Hematopoietic multipotent progenitor cell treated with erythropoietin and hydrocortisone succinate and interleukin-3 and kit ligand, for 4 days (in vitro differentiated cells): ENCODE measurements at regions not wholly inside any gene's neighbourhood (a gene's known extent, or its start where the extent isn't known, plus 50 kb on each side); places are given as distances from the start of the nearest gene placed in this dataset.

Experiments used
- DNase-seq: peaks from one replicate; pipeline ENCODE4 v3.0.0-alpha.2; 2015

GRCh38 chr1:90486996-90487395 is 230.1 kb downstream of the BARHL2 start:
- DNase-seq, result no peak

GRCh38 chr1:90486134-90486824 is 230.8 kb downstream of the BARHL2 start:
- DNase-seq, result no peak

GRCh38 chr1:90480271-90480835 is 236.7 kb downstream of the BARHL2 start:
- DNase-seq, result no peak

GRCh38 chr1:90476994-90477393 is 240.1 kb downstream of the BARHL2 start:
- no peak for DNase-seq

- no peak for DNase-seq
Measured at GRCh38 chr1:90476411-90476810, 240.7 kb downstream of the BARHL2 start.

- peak; percentile 2 for DNase-seq
Measured at GRCh38 chr1:90475631-90476030, 241.5 kb downstream of the BARHL2 start.

GRCh38 chr1:90474731-90475130 is 242.4 kb downstream of the BARHL2 start:
- DNase-seq, result no peak

GRCh38 chr1:90474158-90474557 is 242.9 kb downstream of the BARHL2 start:
- DNase-seq, result no peak

GRCh38 chr1:90472775-90473174 is 244.3 kb downstream of the BARHL2 start:
- no peak for DNase-seq

GRCh38 chr1:90459570-90459969 is 257.5 kb downstream of the BARHL2 start:
- DNase-seq, result no peak

- no peak for DNase-seq
Measured at GRCh38 chr1:90457985-90458384, 259.1 kb downstream of the BARHL2 start.

GRCh38 chr1:90452491-90452890 is 264.6 kb downstream of the BARHL2 start:
- DNase-seq, result no peak

GRCh38 chr1:90443354-90443753 is 273.7 kb downstream of the BARHL2 start:
- no peak for DNase-seq

GRCh38 chr1:90435351-90435750 is 281.8 kb downstream of the BARHL2 start:
- no peak for DNase-seq

GRCh38 chr1:90434460-90434859 is 282.6 kb downstream of the BARHL2 start:
- DNase-seq, result peak; percentile 15

GRCh38 chr1:90417126-90417525 is 300.0 kb downstream of the BARHL2 start:
- no peak for DNase-seq

GRCh38 chr1:90414201-90414600 is 302.9 kb downstream of the BARHL2 start:
- DNase-seq, result no peak

- no peak for DNase-seq
Measured at GRCh38 chr1:90413519-90413918, 303.6 kb downstream of the BARHL2 start.

GRCh38 chr1:90412563-90412962 is 304.5 kb downstream of the BARHL2 start:
- DNase-seq, result no peak

GRCh38 chr1:90411185-90411584 is 305.9 kb downstream of the BARHL2 start:
- DNase-seq, result no peak

GRCh38 chr1:90407737-90408136 is 309.4 kb downstream of the BARHL2 start:
- no peak for DNase-seq

GRCh38 chr1:90405726-90406125 is 311.4 kb downstream of the BARHL2 start:
- no peak for DNase-seq

GRCh38 chr1:90402893-90403849 is 313.9 kb downstream of the BARHL2 start:
- no peak for DNase-seq

- DNase-seq, result no peak
Measured at GRCh38 chr1:90400131-90400530, 317.0 kb downstream of the BARHL2 start.
